Gastrocnemius medialis (tissue), 4 donors: ENCODE measurements at regions not wholly inside any gene's neighbourhood (a gene's known extent, or its start where the extent isn't known, plus 50 kb on each side); places are given as distances from the start of the nearest gene placed in this dataset.

ENCODE experiments used
- CTCF ChIP-seq, 5 experiments: fragments of 450-650 bp in 3 of 5; fragments of 200-600 bp in 2 of 5; sonication (generic) in 2 of 5; IDR thresholded peaks in 4 of 5; conservative IDR thresholded peaks in 1 of 5; 1 replicate in 4 of 5; 2 replicates in 1 of 5; pipeline ENCODE4 v1.5.1; 2016 to 2019; ENCODE audit warnings: antibody characterized with exemption in 5 of 5, mild to moderate bottlenecking in 3 of 5, moderate library complexity in 3 of 5
- POLR2A ChIP-seq, 2 donors: fragments of 450-650 bp; IDR thresholded peaks; one replicate each; pipeline ENCODE4 v1.6.1; 2017; ENCODE audit warnings: antibody characterized with exemption in 2 of 2, mild to moderate bottlenecking in 2 of 2, moderate library complexity in 2 of 2

GRCh38 chr4:132865922-132866321 is 283.2 kb upstream of the PCDH10 start:
- no peak for TF ChIP-seq CTCF (IDR thresholded peaks at IDR 0.05 in 4 of 5, conservative IDR thresholded peaks at IDR 0.05 in 1 of 5)
- no peak for TF ChIP-seq POLR2A (IDR thresholded peaks at IDR 0.05)
